Osteocyte (in vitro differentiated cells): ENCODE measurements at regions not wholly inside any gene's neighbourhood (a gene's known extent, or its start where the extent isn't known, plus 50 kb on each side); places are given as distances from the start of the nearest gene placed in this dataset.

Experiments used
- DNase-seq: peaks from one replicate; pipeline ENCODE4 v3.0.0; 2021; ENCODE audit warnings: mixed read lengths; ENCODE audit not compliant: unreplicated experiment; ENCODE audit errors: extremely low spot score
- H3K27ac Mint-ChIP-seq: one replicate; pipeline ENCODE4 v1.8.0; 2021; ENCODE audit warnings: mild to moderate bottlenecking, mixed read lengths; ENCODE audit not compliant: unreplicated experiment
- H3K27me3 Mint-ChIP-seq: one replicate; pipeline ENCODE4 v1.8.0; 2021; ENCODE audit warnings: mixed read lengths; ENCODE audit not compliant: unreplicated experiment
- H3K36me3 Mint-ChIP-seq: one replicate; pipeline ENCODE4 v1.8.0; 2021; ENCODE audit warnings: mixed read lengths; ENCODE audit not compliant: unreplicated experiment
- H3K4me1 Mint-ChIP-seq: one replicate; pipeline ENCODE4 v1.8.0; 2021; ENCODE audit warnings: mixed read lengths; ENCODE audit not compliant: unreplicated experiment
- H3K4me3 Mint-ChIP-seq: one replicate; pipeline ENCODE4 v1.8.0; 2021; ENCODE audit warnings: mild to moderate bottlenecking, moderate library complexity, mixed read lengths; ENCODE audit not compliant: unreplicated experiment
- H3K9me3 Mint-ChIP-seq: one replicate; pipeline ENCODE4 v1.8.0; 2021; ENCODE audit warnings: mixed read lengths; ENCODE audit not compliant: unreplicated experiment
- CTCF ChIP-seq: fragments of 200-600 bp; sonication (generic); IDR thresholded peaks from 2 replicates; pipeline ENCODE4 v1.5.0; 2021; ENCODE audit warnings: antibody characterized with exemption, mild to moderate bottlenecking, moderate library complexity

GRCh38 chr5:3680821-3681220 is 85.2 kb downstream of the IRX1 start:
- Mint-ChIP-seq H3K9me3 (peaks cover 19% of the 10 kb centered on the region), H3K4me3 (no peak overlapping the region), H3K27me3 (no peaks in the 10 kb centered on the region), H3K4me1 (no peaks in the 10 kb centered on the region), H3K36me3 (no peaks in the 10 kb centered on the region), H3K27ac (no peak overlapping the region)
- TF ChIP-seq CTCF = no peak
- DNase-seq = no peak

GRCh38 chr5:3684118-3684517 is 88.5 kb downstream of the IRX1 start:
- H3K27me3 Mint-ChIP-seq = no peaks in the 10 kb centered on the region
- no peak for TF ChIP-seq CTCF
- no peak overlapping the region for H3K27ac Mint-ChIP-seq
- DNase-seq = no peak
- no peak overlapping the region for H3K4me3 Mint-ChIP-seq
- peaks cover 20% of the 10 kb centered on the region for H3K9me3 Mint-ChIP-seq
- H3K36me3 Mint-ChIP-seq = no peaks in the 10 kb centered on the region
- no peaks in the 10 kb centered on the region for H3K4me1 Mint-ChIP-seq

- H3K27me3 Mint-ChIP-seq = no peaks in the 10 kb centered on the region
- no peak overlapping the region for H3K4me3 Mint-ChIP-seq
- no peak for TF ChIP-seq CTCF
- H3K9me3 Mint-ChIP-seq = peaks cover 19% of the 10 kb centered on the region
- H3K36me3 Mint-ChIP-seq = no peaks in the 10 kb centered on the region
- no peak overlapping the region for H3K27ac Mint-ChIP-seq
- DNase-seq = no peak
- H3K4me1 Mint-ChIP-seq = no peaks in the 10 kb centered on the region
These were observed 89.2 kb downstream of the IRX1 start for GRCh38 chr5:3684771-3685354.

GRCh38 chr5:3694819-3695218 is 99.2 kb downstream of the IRX1 start:
- no peak overlapping the region for H3K27ac Mint-ChIP-seq
- H3K4me3 Mint-ChIP-seq = no peak overlapping the region
- peaks cover 35% of the 10 kb centered on the region for H3K9me3 Mint-ChIP-seq
- TF ChIP-seq CTCF = no peak
- H3K4me1 Mint-ChIP-seq = no peaks in the 10 kb centered on the region
- H3K36me3 Mint-ChIP-seq = no peaks in the 10 kb centered on the region
- H3K27me3 Mint-ChIP-seq = no peaks in the 10 kb centered on the region
- DNase-seq = no peak

- no peaks in the 10 kb centered on the region for H3K36me3 Mint-ChIP-seq
- no peak overlapping the region for H3K4me3 Mint-ChIP-seq
- peaks cover 32% of the 10 kb centered on the region for H3K9me3 Mint-ChIP-seq
- no peak for DNase-seq
- no peak for TF ChIP-seq CTCF
- no peaks in the 10 kb centered on the region for H3K4me1 Mint-ChIP-seq
- no peaks in the 10 kb centered on the region for H3K27me3 Mint-ChIP-seq
- no peak overlapping the region for H3K27ac Mint-ChIP-seq
These were observed 100.2 kb downstream of the IRX1 start for GRCh38 chr5:3695818-3696217.
